B cell (primary cell): ENCODE measurements at regions not wholly inside any gene's neighbourhood (a gene's known extent, or its start where the extent isn't known, plus 50 kb on each side); places are given as distances from the start of the nearest gene placed in this dataset.

Experiments
- ATAC-seq: fragments of 200-7000 bp; cut with Tn5 transposase; one replicate; pipeline ENCODE4 v1.10.0; 2021; ENCODE audit warnings: low read depth, mild to moderate bottlenecking, moderate number of reproducible peaks, moderate library complexity
- CTCF ChIA-PET: fragments of 350-600 bp; sonication (Branson Sonifier 250); formaldehyde crosslinking; loops from one replicate; lab custom pipeline; 2021; ENCODE audit warnings: antibody characterized with exemption, inconsistent platforms; lab: Charles Lee
- POLR2A ChIA-PET: fragments of 350-600 bp; sonication (Branson Sonifier 250); formaldehyde crosslinking; loops from one replicate; lab custom pipeline; 2021; ENCODE audit warnings: antibody characterized with exemption; lab: Charles Lee
- DNase-seq: peaks from one replicate; pipeline ENCODE4 v3.0.0; 2013
- H2AFZ ChIP-seq: 2 replicates; pipeline ENCODE4 v1.6.1; 2012; ENCODE audit warnings: mild to moderate bottlenecking, low read depth, low read length; ENCODE audit not compliant: insufficient read depth, poor library complexity, severe bottlenecking
- H3K27ac ChIP-seq, 2 donors: 1 replicate in 1 of 2; 2 replicates in 1 of 2; pipeline ENCODE4 v1.5.1; 2012 to 2013; ENCODE audit warnings: low read length in 2 of 2, mild to moderate bottlenecking in 2 of 2, moderate library complexity in 1 of 2
- H3K27me3 ChIP-seq, 4 experiments: fragments of 200-600 bp in 1 of 4; sonication (generic) in 1 of 4; replicated peaks in 1 of 4; 1 replicate in 2 of 4; 2 replicates in 2 of 4; pipeline versions ENCODE4 v1.6.1 to v1.7.0; 2013 to 2016; ENCODE audit warnings: low read length in 3 of 4, mild to moderate bottlenecking in 2 of 4, mixed read lengths in 1 of 4, moderate library complexity in 1 of 4; ENCODE audit not compliant: insufficient read depth in 4 of 4, control insufficient read depth in 3 of 4; ENCODE audit errors: control extremely low read depth in 1 of 4
- H3K36me3 ChIP-seq, 2 experiments: replicated peaks in 1 of 2; 1 replicate in 1 of 2; 2 replicates in 1 of 2; pipeline versions ENCODE4 v1.6.1 to v1.7.1; 2013; ENCODE audit warnings: low read length in 1 of 2; ENCODE audit not compliant: insufficient read depth in 2 of 2, control insufficient read depth in 1 of 2; ENCODE audit errors: control extremely low read depth in 1 of 2, extremely low read depth in 1 of 2
- H3K4me1 ChIP-seq, 2 donors: fragments of 200-600 bp in 1 of 2; sonication (generic) in 1 of 2; 1 replicate in 1 of 2; 2 replicates in 1 of 2; pipeline versions ENCODE4 v1.5.1 to v1.6.1; 2013 to 2017; ENCODE audit warnings: low read length in 2 of 2; ENCODE audit not compliant: control insufficient read depth in 2 of 2, insufficient read depth in 2 of 2
- H3K4me2 ChIP-seq: replicated peaks from 2 replicates; pipeline ENCODE3; 2012; ENCODE audit warnings: mild to moderate bottlenecking, low read depth, low read length; ENCODE audit not compliant: poor library complexity, severe bottlenecking
- H3K4me3 ChIP-seq, 5 experiments: fragments of 200-600 bp in 1 of 5; sonication (generic) in 1 of 5; 1 replicate in 3 of 5; 2 replicates in 2 of 5; pipeline versions ENCODE4 v1.5.1 to v1.7.0; 2011 to 2016; ENCODE audit warnings: low read length in 4 of 5, mild to moderate bottlenecking in 4 of 5, low read depth in 2 of 5, control low read depth in 1 of 5, moderate library complexity in 1 of 5; ENCODE audit not compliant: insufficient read depth in 1 of 5; ENCODE audit errors: control extremely low read depth in 1 of 5, extremely low read depth in 1 of 5
- H3K79me2 ChIP-seq: fragments of 200-600 bp; sonication (generic); one replicate; pipeline ENCODE4 v1.6.0; 2016; ENCODE audit warnings: low read length; ENCODE audit not compliant: control insufficient read depth, insufficient read depth
- H3K9ac ChIP-seq: fragments of 200-600 bp; sonication (generic); 2 replicates; pipeline ENCODE4 v1.6.1; 2017; ENCODE audit warnings: mild to moderate bottlenecking, low read length, moderate library complexity
- H3K9me3 ChIP-seq, 3 donors: one replicate each; pipeline versions ENCODE4 v1.6.1 to v1.7.1; 2013; ENCODE audit warnings: low read length in 2 of 3; ENCODE audit not compliant: control insufficient read depth in 2 of 3, insufficient read depth in 1 of 3; ENCODE audit errors: control extremely low read depth in 1 of 3
- H4K20me1 ChIP-seq: 2 replicates; pipeline ENCODE4 v1.6.0; 2012; ENCODE audit warnings: mild to moderate bottlenecking, low read length; ENCODE audit not compliant: insufficient read depth, control insufficient read depth, poor library complexity, severe bottlenecking
- H3K27ac Mint-ChIP-seq: one replicate; pipeline ENCODE4 v1.8.0; 2021; ENCODE audit warnings: mixed read lengths
- H3K27me3 Mint-ChIP-seq: one replicate; pipeline ENCODE4 v1.8.0; 2021; ENCODE audit warnings: mixed read lengths
- H3K4me1 Mint-ChIP-seq: one replicate; pipeline ENCODE4 v1.8.0; 2021; ENCODE audit warnings: mixed read lengths
- H3K4me3 Mint-ChIP-seq: one replicate; pipeline ENCODE4 v1.8.0; 2021; ENCODE audit warnings: mixed read lengths
- H3K9me3 Mint-ChIP-seq: one replicate; pipeline ENCODE4 v1.8.0; 2022; ENCODE audit warnings: mixed read lengths; ENCODE audit not compliant: insufficient read depth
- CTCF ChIP-seq: fragments of 200-600 bp; IDR thresholded peaks from one replicate; pipeline ENCODE4 v1.8.0; 2022; ENCODE audit warnings: antibody characterized with exemption, mild to moderate bottlenecking
- EZH2 ChIP-seq: IDR thresholded peaks from 2 replicates; pipeline ENCODE4 v1.6.1; 2012; ENCODE audit warnings: borderline replicate concordance, low read depth, mild to moderate bottlenecking, moderate library complexity, low read length; ENCODE audit not compliant: insufficient read depth, poor library complexity, severe bottlenecking
- WGBS: methylation state at CpG from one replicate; pipeline ENCODE4 v1.1.5; 2013; ENCODE audit warnings: missing lambda C conversion rate; ENCODE audit not compliant: insufficient coverage; 5-methylcytosine and 5-hydroxymethylcytosine counted together
- intact Hi-C: fragments of 100-400 bp; cut with micrococcal nuclease; formaldehyde crosslinking; loops from one replicate; pipeline ENCODE4 v1.10.0; 2022

GRCh38 chr3:110504401-110504800 lies 567.2 kb upstream of the NECTIN3 start:
- no peaks in the 10 kb centered on the region for H3K4me1 ChIP-seq
- H3K4me3 ChIP-seq = no peak overlapping the region
- Mint-ChIP-seq H3K9me3 (peaks cover 8% of the 10 kb centered on the region), H3K4me3 (no peak overlapping the region), H3K27ac (no peak overlapping the region), H3K27me3 (no peaks in the 10 kb centered on the region), H3K4me1 (no peaks in the 10 kb centered on the region)
- H3K36me3 ChIP-seq = no peaks in the 10 kb centered on the region
- no CpG with 5 or more reads among the region's 2 CpGs for WGBS
- TF ChIP-seq EZH2 (no peak), CTCF (no peak)
- H3K9ac ChIP-seq = no peak overlapping the region
- CTCF ChIA-PET = no interaction called here
- H3K27me3 ChIP-seq = no peaks in the 10 kb centered on the region
- DNase-seq = no peak
- H3K4me2 ChIP-seq = no peak overlapping the region
- POLR2A ChIA-PET = no interaction called here
- H3K27ac ChIP-seq = no peak overlapping the region
- no peak overlapping the region for H2AFZ ChIP-seq
- no peak for ATAC-seq
- intact Hi-C loops = no loop called here
- H3K9me3 ChIP-seq = peaks cover 0 to 4% (median 0%) of the 10 kb centered on the region in 3 donors
- no peaks in the 10 kb centered on the region for H4K20me1 ChIP-seq
- no peaks in the 10 kb centered on the region for H3K79me2 ChIP-seq

GRCh38 chr3:110504901-110505300 lies 566.7 kb upstream of the NECTIN3 start:
- POLR2A ChIA-PET = no interaction called here
- no peaks in the 10 kb centered on the region for H3K79me2 ChIP-seq
- H3K4me2 ChIP-seq = no peak overlapping the region
- no peaks in the 10 kb centered on the region for H4K20me1 ChIP-seq
- H3K4me3 ChIP-seq = no peak overlapping the region
- no peak for DNase-seq
- TF ChIP-seq EZH2 (no peak), CTCF (no peak)
- CTCF ChIA-PET = interaction anchor here (1.0 kb wide), 1 partner anchor 203 kb away, joined by 4 read pairs; no protein-coding TSS in a partner anchor
- H3K27ac Mint-ChIP-seq = no peak overlapping the region
- no peaks in the 10 kb centered on the region for H3K27me3 ChIP-seq
- H3K27me3 Mint-ChIP-seq = no peaks in the 10 kb centered on the region
- peaks cover 0 to 4% (median 0%) of the 10 kb centered on the region in 3 donors for H3K9me3 ChIP-seq
- no peaks in the 10 kb centered on the region for H3K36me3 ChIP-seq
- no peak for ATAC-seq
- no peak overlapping the region for H3K9ac ChIP-seq
- H3K4me3 Mint-ChIP-seq = no peak overlapping the region
- no peaks in the 10 kb centered on the region for H3K4me1 Mint-ChIP-seq
- intact Hi-C loops = no loop called here
- H3K4me1 ChIP-seq = no peaks in the 10 kb centered on the region
- no peak overlapping the region for H3K27ac ChIP-seq
- no peak overlapping the region for H2AFZ ChIP-seq
- peaks cover 8% of the 10 kb centered on the region for H3K9me3 Mint-ChIP-seq
- WGBS = no CpG with 5 or more reads among the region's 4 CpGs
